ENCODE measurements at regions not wholly inside any gene's neighbourhood (a gene's known extent, or its start where the extent isn't known, plus 50 kb on each side); places are given as distances from the start of the nearest gene placed in this dataset.

DNA sequence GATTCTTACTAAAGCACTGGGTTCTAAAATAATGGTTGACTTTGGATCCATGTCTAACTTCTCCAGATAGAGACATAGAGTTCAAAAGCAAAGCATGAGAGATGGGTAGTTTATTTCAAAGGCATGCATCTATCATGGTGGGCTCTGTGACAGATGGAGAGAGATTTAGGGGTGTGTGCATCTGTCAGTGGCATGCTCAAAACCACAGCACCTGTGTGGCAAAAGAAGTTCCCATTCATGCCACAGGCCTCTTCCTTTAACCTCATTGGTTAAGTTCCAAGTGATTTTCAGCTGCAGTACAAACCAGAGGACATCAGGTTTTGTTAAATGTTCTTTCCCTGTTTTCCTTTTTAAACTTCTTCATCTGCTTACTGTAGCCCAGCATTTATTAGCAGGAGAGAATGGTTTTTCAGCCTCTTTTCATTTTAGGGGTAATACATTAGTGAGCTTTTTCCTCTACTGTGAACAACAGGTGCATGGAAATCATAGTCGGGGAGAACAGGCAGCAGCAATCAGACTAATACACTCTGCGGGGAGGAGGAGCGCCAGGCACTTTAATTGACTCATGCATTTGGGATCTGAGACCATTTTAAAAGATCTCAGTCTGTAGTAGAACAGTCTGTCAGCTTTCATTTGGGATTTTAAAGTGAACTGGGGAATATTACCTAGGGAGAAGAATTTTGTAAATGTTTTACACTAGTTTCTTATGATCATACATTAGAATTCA, 52.4 kb upstream of the UPP2 start:
- H3K9me3 Mint-ChIP-seq, result peaks cover 0 to 2% of the 10 kb centered on the region in 2 donors
- no peak for DNase-seq
- H3K36me3 Mint-ChIP-seq, result no peaks in the 10 kb centered on the region

DNA sequence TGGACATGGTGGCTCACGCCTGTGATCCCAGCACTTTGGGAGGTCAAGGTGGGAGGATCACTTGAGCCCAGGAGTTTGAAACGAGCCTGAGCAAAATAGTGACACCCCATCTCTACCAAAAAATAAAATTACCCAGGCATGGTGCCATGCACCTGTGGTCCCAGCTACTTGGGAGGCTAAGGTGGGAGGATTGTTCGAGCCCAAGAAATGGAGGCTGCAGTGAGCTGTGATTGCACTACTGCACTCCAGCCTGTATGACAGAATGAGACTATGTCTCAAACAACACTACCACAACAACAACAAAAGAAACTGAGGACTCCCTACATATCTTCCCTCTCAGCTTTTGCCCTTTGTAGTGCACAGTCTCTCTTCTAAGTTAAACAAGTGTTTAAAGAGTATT, 53.3 kb upstream of the UPP2 start:
- Mint-ChIP-seq H3K9me3 (peaks cover 0 to 2% of the 10 kb centered on the region in 2 donors), H3K36me3 (no peaks in the 10 kb centered on the region), H3K4me1 (no peaks in the 10 kb centered on the region), H3K4me3 (no peak overlapping the region), H3K27ac (no peak overlapping the region), H3K27me3 (peaks cover 13 to 21% of the 10 kb centered on the region in 2 donors)
- DNase-seq, result no peak
- no peak for ATAC-seq (replicated peaks)

More for the DNA sequence above, 52.4 kb upstream of the UPP2 start:
- Mint-ChIP-seq H3K27me3 (peaks cover 7 to 14% of the 10 kb centered on the region in 2 donors), H3K4me3 (no peak overlapping the region), H3K4me1 (no peaks in the 10 kb centered on the region), H3K27ac (no peak overlapping the region)
- no peak for ATAC-seq (replicated peaks)

DNA sequence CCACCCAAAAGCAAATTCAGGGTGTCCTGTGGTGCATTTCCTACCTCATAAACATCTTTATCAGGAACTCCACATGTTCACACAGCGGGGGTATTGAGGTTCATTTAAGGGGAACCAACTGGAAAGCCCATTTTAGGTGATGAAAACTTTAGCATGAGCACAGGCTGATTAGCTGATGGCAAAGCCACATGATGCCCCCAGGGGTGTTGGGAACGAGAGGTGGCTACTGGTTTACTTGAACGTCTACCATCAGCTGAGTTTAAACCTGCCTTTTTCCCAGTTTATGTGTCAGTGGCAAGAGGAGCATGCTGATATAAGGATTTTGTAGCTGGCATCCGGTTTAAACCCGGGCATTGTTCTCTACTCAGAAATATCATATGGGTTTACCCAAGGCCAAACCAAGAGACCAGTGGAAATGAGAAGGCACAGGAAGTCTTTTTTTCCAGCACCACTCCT, 54.5 kb upstream of the UPP2 start:
- no peak for DNase-seq
- H3K4me3 Mint-ChIP-seq, result no peak overlapping the region
- no peak overlapping the region for H3K27ac Mint-ChIP-seq
- H3K9me3 Mint-ChIP-seq, result peaks cover 0 to 2% of the 10 kb centered on the region in 2 donors
- ATAC-seq (replicated peaks), result no peak
- H3K27me3 Mint-ChIP-seq, result peaks cover 13 to 24% of the 10 kb centered on the region in 2 donors
- H3K36me3 Mint-ChIP-seq, result no peaks in the 10 kb centered on the region
- H3K4me1 Mint-ChIP-seq, result peaks cover 2 to 7% of the 10 kb centered on the region in 2 donors

DNA sequence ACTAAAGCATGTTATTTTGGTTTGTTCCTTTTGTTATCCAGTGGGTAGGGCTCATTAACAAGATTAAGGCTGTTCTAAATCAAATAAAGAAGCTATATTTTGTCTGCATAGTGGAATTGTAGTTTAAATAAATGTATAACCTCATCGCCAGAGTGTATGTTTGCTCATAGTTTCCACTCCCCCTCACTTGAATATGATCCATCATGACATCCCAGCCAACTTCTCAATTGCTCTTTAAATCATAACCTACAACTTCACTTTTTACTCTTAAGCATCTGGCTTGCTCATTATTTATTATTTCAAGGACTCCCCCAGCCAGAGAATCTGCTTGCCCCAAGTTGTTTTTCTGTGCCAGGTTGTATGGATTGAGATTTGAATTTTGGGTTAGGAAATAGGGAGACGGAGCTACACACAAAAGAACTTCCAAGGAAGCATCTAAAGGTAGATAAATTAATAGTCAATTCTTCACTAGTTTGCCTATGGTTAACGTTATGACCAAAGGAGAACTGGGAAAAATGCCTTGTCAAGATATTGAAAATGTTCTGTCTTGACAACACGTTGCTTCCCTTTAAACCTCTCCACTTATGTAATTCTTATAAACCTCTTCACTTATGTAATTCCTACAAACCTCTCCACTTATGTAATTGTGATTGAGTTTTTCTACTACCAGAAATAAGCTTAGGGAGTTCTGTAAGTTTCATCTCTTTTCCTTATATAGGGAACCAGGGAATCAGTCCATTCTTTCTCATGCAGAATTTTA, 55.4 kb upstream of the UPP2 start:
- H3K9me3 Mint-ChIP-seq, result no peaks in the 10 kb centered on the region
- peaks cover 13 to 24% of the 10 kb centered on the region in 2 donors for H3K27me3 Mint-ChIP-seq
- no peak for DNase-seq
- H3K4me3 Mint-ChIP-seq, result no peak overlapping the region
- ATAC-seq (replicated peaks), result no peak
- H3K27ac Mint-ChIP-seq, result no peak overlapping the region
- no peaks in the 10 kb centered on the region for H3K36me3 Mint-ChIP-seq
- H3K4me1 Mint-ChIP-seq, result peaks cover 2 to 10% of the 10 kb centered on the region in 2 donors

DNA sequence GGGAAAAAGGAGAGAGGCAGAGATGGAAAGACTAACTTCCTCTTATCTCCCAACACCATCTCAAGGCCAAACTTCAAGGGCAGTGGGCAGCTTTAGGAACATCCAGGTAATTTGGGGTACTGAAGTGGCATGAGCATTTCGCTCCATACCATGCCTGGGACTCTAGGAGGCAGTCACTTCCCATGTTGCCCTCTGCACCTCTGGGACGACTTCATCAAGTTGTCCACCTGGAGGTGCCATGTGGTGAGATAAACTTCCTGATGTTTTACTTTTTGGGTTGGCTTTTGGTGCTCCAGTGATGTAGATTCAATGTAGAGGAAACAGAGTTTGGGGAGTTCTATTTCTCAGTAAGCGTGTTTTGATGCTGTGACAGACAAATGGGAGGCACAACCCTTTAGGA, 56.3 kb upstream of the UPP2 start:
- ATAC-seq (replicated peaks), result peak in 1 of 2 donors; percentile 27
- peaks cover 2 to 10% of the 10 kb centered on the region in 2 donors for H3K4me1 Mint-ChIP-seq
- no peak overlapping the region for H3K4me3 Mint-ChIP-seq
- H3K27ac Mint-ChIP-seq, result no peak overlapping the region
- no peaks in the 10 kb centered on the region for H3K9me3 Mint-ChIP-seq
- H3K27me3 Mint-ChIP-seq, result peaks cover 13 to 24% of the 10 kb centered on the region in 2 donors
- DNase-seq, result no peak
- no peaks in the 10 kb centered on the region for H3K36me3 Mint-ChIP-seq

DNA sequence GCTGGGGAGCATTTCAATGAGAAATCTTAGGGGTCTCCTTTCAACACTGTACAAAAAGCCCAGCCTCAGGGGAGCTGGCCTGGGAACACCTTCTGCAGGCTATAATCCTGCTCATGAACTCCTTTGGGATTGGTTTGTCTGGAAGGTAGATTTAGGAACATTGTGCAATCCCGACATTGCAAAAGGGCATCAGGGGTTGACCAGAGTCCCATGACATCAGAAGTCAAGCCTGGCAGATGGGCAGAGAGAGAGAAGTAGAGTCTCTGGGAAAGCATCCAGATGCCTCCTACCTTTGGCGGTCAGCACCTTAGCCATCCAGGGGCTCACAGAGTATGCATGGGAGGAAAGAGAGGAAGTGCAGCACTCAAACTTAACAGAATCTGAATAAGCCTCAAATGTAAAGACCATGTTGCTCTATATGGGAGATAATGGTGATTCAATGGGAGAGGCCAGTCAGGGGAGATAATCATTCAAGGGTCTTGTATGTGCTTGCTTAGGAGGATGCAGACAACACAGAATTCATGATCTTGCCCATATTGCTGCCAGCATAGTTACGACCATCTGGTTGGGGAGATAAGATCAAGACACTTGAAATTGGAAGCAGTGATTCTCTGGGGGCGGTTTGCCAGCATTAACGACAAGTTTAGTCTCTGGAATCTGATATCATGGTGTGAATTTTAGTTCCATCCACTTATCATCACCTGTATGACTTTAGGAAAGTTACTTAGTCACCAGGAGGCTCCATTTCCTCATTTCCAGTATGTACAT, 58.3 kb upstream of the UPP2 start:
- Mint-ChIP-seq H3K4me1 (peaks cover 2 to 10% of the 10 kb centered on the region in 2 donors), H3K27me3 (peaks cover 13 to 24% of the 10 kb centered on the region in 2 donors), H3K27ac (no peak overlapping the region), H3K36me3 (no peaks in the 10 kb centered on the region), H3K9me3 (no peaks in the 10 kb centered on the region), H3K4me3 (no peak overlapping the region)
- no peak for ATAC-seq (replicated peaks)
- DNase-seq, result no peak

DNA sequence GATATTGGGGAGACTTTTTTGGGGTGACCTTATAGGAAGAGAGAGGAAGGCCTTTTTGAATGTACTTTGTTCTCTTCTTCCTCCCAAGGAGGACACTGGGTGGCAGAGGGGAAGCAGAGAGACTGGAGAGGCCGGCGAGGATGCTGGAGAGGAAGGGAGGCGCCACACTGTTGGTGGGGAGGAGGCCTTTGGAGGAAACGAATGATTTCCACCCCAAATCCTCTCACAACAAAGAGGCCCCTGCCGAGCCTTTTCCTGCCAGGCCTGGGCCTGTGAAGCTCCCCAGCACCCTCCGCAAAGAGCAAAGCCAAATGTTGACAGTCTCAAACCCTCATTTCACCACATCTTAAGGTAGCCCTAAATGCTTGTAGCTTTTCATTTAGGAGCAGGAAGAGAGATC, 59.0 kb upstream of the UPP2 start:
- H3K4me1 Mint-ChIP-seq, result peaks cover 2 to 10% of the 10 kb centered on the region in 2 donors
- peaks cover 13 to 20% of the 10 kb centered on the region in 2 donors for H3K27me3 Mint-ChIP-seq
- DNase-seq (no peak), ATAC-seq (replicated peaks) (no peak)
- H3K36me3 Mint-ChIP-seq, result no peaks in the 10 kb centered on the region
- no peak overlapping the region for H3K27ac Mint-ChIP-seq
- no peak overlapping the region for H3K4me3 Mint-ChIP-seq
- H3K9me3 Mint-ChIP-seq, result no peaks in the 10 kb centered on the region

DNA sequence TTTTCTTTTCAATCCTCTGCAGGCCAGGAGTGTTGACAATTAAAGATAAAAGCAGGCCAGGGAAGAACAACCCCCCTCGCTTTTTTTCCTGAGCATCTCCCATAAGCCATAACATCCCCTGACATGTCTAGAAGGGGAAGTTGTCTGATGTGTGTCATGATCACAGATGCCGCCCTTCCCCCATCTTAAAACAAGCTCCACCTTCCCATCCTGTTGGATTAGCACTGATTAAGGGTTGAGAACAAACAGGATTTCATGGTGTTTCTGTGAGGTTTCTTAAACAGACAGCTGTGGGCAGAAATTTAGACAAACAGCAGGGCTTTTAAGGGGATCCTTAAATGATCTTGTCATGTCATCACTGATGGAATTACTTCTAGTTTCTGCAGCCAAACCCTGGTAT, 59.4 kb upstream of the UPP2 start:
- ATAC-seq (replicated peaks) (no peak), DNase-seq (no peak)
- Mint-ChIP-seq H3K27ac (no peak overlapping the region), H3K9me3 (no peaks in the 10 kb centered on the region), H3K4me1 (peaks cover 2 to 10% of the 10 kb centered on the region in 2 donors), H3K4me3 (no peak overlapping the region), H3K36me3 (no peaks in the 10 kb centered on the region), H3K27me3 (peaks cover 13 to 20% of the 10 kb centered on the region in 2 donors)

DNA sequence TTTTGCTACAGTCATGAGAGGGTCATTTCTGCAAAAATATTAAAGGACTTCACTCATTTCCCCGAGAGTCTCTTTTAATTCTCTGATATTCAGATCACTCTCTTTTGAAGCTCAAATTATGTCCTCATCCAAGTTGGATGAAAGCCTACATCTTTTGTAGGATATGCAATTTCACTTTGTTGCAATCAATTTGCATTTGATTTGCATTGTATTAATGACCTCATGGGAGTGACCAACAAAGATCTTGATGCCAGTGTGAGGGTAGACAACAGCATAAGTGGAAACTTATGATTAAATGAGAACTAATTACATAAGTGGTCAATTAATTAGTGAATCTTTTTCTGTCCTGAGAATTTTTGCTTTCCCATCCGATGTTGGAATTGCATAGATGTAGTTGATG, 60.3 kb upstream of the UPP2 start:
- H3K27ac Mint-ChIP-seq, result no peak overlapping the region
- ATAC-seq (replicated peaks) (no peak), DNase-seq (no peak)
- H3K4me3 Mint-ChIP-seq, result no peak overlapping the region
- peaks cover 13 to 20% of the 10 kb centered on the region in 2 donors for H3K27me3 Mint-ChIP-seq
- no peaks in the 10 kb centered on the region for H3K36me3 Mint-ChIP-seq
- no peaks in the 10 kb centered on the region for H3K9me3 Mint-ChIP-seq
- peaks cover 2 to 10% of the 10 kb centered on the region in 2 donors for H3K4me1 Mint-ChIP-seq

DNA sequence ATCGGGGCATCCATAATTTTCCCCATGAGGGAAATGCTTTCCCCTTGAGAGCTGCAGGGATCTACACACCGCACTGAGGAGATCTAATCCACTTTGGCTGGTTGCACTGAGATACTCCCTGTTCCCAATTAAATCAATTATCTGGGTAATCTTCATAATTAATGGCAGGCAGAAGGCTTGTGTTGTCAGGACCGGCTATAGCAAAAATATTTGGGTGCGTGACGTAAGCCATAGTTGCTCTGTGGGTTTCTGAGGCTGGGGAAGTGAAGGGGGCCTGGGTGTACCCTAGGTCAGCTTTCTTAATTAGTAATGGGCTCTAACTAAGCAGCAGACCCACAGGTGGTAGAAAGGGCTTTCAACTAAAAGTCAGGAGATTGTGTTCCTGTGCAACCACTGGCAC, 62.8 kb upstream of the UPP2 start:
- Mint-ChIP-seq H3K9me3 (no peaks in the 10 kb centered on the region), H3K27me3 (peaks cover 10 to 13% of the 10 kb centered on the region in 2 donors), H3K4me3 (no peak overlapping the region), H3K36me3 (no peaks in the 10 kb centered on the region), H3K27ac (no peak overlapping the region), H3K4me1 (peaks cover 7 to 16% of the 10 kb centered on the region in 2 donors)
- ATAC-seq (replicated peaks), result no peak
- no peak for DNase-seq

DNA sequence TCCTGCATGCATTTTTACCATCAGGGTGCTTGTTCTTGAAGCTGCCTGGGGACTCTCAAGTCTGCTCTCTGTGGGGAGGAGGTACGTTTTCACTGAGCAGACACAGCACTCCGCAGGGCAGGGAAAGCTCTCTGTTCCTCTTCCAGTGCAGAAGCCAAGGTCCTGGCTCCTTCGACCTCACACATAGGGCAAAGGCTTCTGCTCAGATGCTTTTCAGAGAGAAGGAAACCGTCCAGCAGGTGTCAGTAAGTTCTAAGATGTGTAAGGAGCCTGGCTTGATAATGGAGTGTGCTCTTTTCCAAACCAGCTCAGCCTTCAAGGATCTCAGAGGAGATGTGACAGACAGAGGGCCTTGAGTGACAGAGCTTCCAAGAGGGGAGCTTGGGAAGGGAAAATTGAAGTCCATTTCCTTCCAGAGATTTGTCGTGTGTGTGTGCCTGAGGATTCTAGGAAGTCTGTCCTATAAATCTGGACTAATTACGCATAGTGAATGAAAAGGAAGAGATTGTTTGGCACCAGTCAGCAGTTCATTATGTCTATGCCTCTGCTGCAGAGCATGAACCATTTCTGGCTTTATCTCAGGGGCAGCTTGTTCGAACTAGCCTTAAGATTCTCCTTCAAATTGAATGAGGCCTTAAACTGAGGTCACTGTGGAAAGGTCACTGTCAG, 67.3 kb upstream of the UPP2 start:
- ATAC-seq (replicated peaks) (peak; percentile 85 to 89), DNase-seq (peak; percentile 19)
- Mint-ChIP-seq H3K36me3 (no peaks in the 10 kb centered on the region), H3K4me1 (peaks cover 5 to 6% of the 10 kb centered on the region in 2 donors), H3K9me3 (no peaks in the 10 kb centered on the region), H3K4me3 (no peak overlapping the region), H3K27me3 (peaks cover 9 to 10% of the 10 kb centered on the region in 2 donors), H3K27ac (no peak overlapping the region)

DNA sequence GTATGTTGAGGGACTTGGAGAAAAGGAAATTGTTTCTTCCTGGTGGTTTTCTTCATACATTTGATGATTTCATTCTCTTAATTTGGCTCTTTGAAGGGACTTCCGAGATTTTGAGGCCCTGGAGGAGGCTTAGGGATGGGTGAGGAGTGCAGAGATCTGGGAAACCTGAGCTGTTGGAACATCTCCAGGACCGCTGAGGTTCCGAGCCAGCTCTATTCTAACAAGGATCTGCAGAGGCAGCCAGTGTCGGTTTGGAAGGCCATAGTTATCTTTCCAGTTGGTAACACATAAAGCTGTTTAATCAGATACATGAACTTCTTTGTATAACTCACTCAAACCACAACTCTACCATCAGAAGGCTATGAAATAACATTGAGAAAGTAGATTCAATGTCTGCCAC, 70.3 kb upstream of the UPP2 start:
- ATAC-seq (replicated peaks), result no peak
- no peaks in the 10 kb centered on the region for H3K36me3 Mint-ChIP-seq

DNA sequence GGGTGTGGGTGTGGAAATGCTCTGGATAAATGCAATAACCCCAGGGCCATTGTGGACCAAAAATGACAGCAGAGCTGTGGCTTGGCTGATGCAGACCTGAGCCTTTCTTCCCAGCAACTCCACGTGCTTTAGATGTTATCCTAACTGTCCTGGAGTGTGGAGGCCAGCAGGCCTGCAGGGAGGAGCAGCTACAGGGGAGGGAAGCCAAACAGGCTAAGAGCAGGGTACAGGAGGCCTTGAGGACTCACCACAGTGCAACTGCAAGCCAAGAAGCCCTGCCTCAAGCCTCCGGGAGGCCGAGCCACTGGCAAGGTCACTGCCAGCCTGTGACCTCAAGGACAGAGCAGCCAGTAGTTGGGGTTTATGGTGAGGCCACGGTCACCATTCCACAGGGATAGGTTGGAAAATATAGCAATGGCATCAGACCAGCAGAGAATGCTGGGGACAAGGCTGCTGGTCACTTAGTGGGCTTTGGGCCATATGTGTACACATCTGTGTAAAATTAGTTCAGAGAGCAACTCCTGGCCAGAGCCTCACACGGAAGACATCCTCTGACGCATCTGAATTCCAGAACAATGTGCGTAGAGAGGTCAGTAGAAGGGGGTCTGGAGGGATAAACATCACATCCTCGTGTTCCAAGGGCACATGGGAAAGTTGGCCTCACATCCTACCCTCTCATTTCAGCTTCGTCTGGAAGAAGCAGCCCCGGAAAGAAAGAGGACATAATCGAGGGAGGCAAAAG, 76.2 kb upstream of the UPP2 start:
- Mint-ChIP-seq H3K4me3 (no peak overlapping the region), H3K27me3 (no peaks in the 10 kb centered on the region), H3K27ac (no peak overlapping the region), H3K36me3 (no peaks in the 10 kb centered on the region), H3K4me1 (no peaks in the 10 kb centered on the region), H3K9me3 (no peaks in the 10 kb centered on the region)
- DNase-seq, result no peak
- no peak for ATAC-seq (replicated peaks)

More for the DNA sequence above, 70.3 kb upstream of the UPP2 start:
- DNase-seq, result no peak
- Mint-ChIP-seq H3K27me3 (peaks cover 9 to 10% of the 10 kb centered on the region in 2 donors), H3K9me3 (no peaks in the 10 kb centered on the region), H3K4me3 (no peak overlapping the region), H3K27ac (no peak overlapping the region), H3K4me1 (peaks cover 5 to 6% of the 10 kb centered on the region in 2 donors)

All from stimulated activated naive B cell treated with anti-CD40 and anti-IgM and Interleukin-4, amounts not matched to agents 10 μg/mL and 1 μg/mL and 100 μg/mL, for 72 hours (primary cell).